Neural cell (in vitro differentiated cells): ENCODE measurements at regions not wholly inside any gene's neighbourhood (a gene's known extent, or its start where the extent isn't known, plus 50 kb on each side); places are given as distances from the start of the nearest gene placed in this dataset.

Experiments used
- CTCF ChIP-seq: fragments of 450-650 bp; IDR thresholded peaks from 2 replicates; pipeline ENCODE4 v1.5.1; 2014; ENCODE audit warnings: antibody characterized with exemption, mild to moderate bottlenecking, moderate library complexity; ENCODE audit not compliant: poor library complexity, severe bottlenecking
- SMC3 ChIP-seq: fragments of 450-650 bp; conservative IDR thresholded peaks from 2 replicates; pipeline ENCODE4 v1.6.1; 2014; ENCODE audit warnings: antibody characterized with exemption, mild to moderate bottlenecking, moderate library complexity; ENCODE audit not compliant: poor library complexity

DNA sequence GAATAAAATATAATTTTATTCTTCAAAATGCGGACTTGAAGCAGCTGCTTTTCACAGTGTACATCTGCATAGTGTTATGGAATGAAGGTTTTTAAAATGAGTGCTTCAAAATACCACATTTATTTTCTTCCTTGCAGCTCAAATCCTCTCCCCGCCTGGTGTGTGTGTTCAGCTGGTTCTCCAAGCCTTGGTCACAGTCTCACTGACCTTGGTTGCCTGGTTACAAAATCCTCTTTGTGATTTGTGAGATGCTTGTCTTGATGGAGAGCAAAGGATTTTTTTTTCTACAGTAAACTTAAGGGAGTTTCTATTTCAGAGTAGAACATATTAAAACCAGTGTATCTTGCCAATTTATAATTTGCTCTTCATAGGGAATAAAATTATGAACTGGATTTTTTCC lies 139.2 kb downstream of the PCDH18 start:
- TF ChIP-seq SMC3 (no peak), CTCF (no peak)
